Motor neuron (in vitro differentiated cells): ENCODE measurements at regions not wholly inside any gene's neighbourhood (a gene's known extent, or its start where the extent isn't known, plus 50 kb on each side); places are given as distances from the start of the nearest gene placed in this dataset.

Source experiments
- ATAC-seq, 8 experiments: fragments of 200-7000 bp; cut with Tn5 transposase; replicated peaks in 6 of 8; 2 replicates each; pipeline ENCODE4 v1.8.0; 2021; ENCODE audit warnings: mild to moderate bottlenecking in 8 of 8, moderate library complexity in 8 of 8
- H3K27ac ChIP-seq, 2 donors: fragments of 250-450 bp; sonication (Bioruptor Pico); 2 replicates each; pipeline ENCODE4 v1.9.0; 2021; ENCODE audit warnings: antibody characterized with exemption in 2 of 2, mild to moderate bottlenecking in 2 of 2, moderate library complexity in 1 of 2
- H3K4me1 ChIP-seq, 2 donors: fragments of 250-450 bp; sonication (Bioruptor Pico); replicated peaks in 1 of 2; 2 replicates each; pipeline ENCODE4 v1.6.1; 2021; ENCODE audit warnings: antibody characterized with exemption in 2 of 2, mild to moderate bottlenecking in 2 of 2, moderate library complexity in 1 of 2
- H3K4me3 ChIP-seq, 5 donors: fragments of 250-450 bp; sonication (Bioruptor Pico); 2 replicates each; pipeline ENCODE4 v1.9.0; 2021; ENCODE audit warnings: antibody characterized with exemption in 5 of 5, mild to moderate bottlenecking in 5 of 5, moderate library complexity in 4 of 5
- WGBS, 10 experiments: fragments of 450-650 bp; shearing (Covaris generic); methylation state at CpG; one replicate each; pipeline ENCODE4 v1.0.0; 2022; 5-methylcytosine and 5-hydroxymethylcytosine counted together
- in situ Hi-C, 9 experiments: fragments of 400-800 bp; cut with MboI; loops; one replicate each; pipeline ENCODE4 v1.15.0; 2021; ENCODE audit warnings: low sequenced_read_pairs in 9 of 9, low pct_unique_long_range_greater_than_20kb in 2 of 9; ENCODE audit not compliant: unreplicated experiment in 9 of 9

DNA sequence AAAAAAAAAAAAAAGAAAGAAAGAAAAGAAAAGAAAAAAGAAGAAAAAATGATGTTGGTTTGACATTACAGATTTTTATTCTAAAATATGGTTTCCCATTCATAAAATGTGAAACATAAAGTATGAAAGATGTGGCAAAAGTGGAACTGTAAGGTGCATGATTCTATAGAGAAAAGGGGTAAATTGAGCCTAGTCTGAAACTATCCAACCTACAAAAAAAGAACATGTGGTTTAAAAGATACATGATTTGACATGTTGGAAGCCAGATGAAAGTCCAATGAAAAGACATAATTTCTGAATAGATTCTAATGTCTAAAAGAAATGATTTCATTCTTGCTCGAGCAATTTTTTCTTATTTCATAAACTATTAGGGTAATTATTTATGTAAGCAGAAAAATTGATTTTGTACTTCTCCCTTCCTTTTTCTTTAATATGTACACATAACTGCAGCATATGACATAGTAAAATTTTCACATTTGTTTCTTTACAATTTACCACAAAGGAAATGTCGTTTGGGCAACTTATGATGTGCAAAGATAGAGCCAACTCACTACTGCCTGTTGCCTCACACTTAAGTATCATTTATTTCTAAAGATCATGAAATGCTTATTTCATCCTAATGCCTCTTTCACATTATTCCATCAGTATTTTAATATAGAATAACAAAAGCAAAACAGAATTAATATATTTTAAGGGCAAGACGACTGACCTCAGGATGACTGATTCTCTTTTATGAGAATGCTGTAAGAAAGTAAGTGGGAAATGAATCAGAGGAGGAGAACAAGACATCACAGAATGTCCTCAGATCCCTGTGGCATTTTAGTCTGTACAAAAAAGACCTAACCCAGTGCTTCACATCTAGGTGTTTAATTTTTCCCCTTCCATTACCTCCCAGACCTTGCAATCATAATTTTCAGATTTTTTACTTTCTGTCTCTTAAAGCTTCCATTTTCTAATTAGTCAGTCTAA lies 165.8 kb upstream of the HMCN1 start:
- WGBS, 10 experiments: 50 to 100% (median 81%) methylated on average over 2 to 3 of the region's 3 CpGs
- Histone ChIP-seq H3K4me1 (no peaks in the 10 kb centered on the region), H3K4me3 (no peak overlapping the region), H3K27ac (no peak overlapping the region)
- in situ Hi-C loops: loop anchor here in 2 of 9 experiments (25.0 kb wide), 1 partner anchor 256 kb away; the partner anchor contains the start of gene IVNS1ABP (in 2 of the 2)
- no peak for ATAC-seq

DNA sequence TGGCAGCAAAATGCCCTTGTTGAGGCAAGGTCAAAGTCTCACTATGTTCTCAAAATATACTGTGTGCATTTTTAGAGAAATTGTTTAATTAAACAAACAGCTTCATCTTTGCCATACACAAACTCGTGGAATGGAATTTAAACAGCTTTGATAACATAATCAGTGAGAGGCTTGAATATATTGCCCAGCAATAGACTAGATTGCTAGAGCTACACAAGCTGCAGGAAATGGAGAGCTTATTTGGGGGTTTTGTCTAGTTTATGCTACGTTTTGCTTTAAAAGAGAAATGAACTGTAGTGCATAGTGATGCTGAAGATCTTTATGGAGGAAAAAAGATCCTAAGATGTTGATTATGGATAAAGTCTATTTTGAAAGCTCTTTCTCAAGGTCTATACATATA lies 166.8 kb upstream of the HMCN1 start:
- peaks cover 0 to 7% of the 10 kb centered on the region in 2 donors for H3K4me1 ChIP-seq
- in situ Hi-C loops: loop anchor here in 2 of 9 experiments (25.0 kb wide), 1 partner anchor 255 kb away; the partner anchor contains the start of gene IVNS1ABP (in 2 of the 2)
- ATAC-seq: no peak
- H3K4me3 ChIP-seq: no peak overlapping the region
- H3K27ac ChIP-seq: no peak overlapping the region
- 50 to 90% (median 77%) methylated on average over 1 to 2 of the region's 2 CpGs for WGBS, 10 experiments

DNA sequence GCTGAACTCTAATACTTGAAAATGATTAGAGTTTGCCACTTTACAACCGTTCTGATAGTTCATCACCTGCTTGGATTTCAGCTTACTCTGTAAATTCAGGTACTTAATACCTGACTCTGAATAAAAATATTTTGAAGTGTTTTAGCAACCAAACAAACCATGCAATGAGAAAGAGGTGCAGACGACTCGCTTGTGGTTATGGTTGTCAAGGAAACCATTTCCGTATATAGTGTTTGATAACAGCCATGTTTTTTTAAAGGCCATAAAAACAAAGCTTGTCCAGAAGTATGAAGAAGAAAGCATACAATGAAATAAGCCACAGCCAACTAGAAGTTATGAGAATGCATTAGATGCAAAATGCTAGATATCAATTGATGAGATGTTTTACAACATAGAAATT lies 167.2 kb upstream of the HMCN1 start:
- H3K4me1 ChIP-seq: peaks cover 0 to 7% of the 10 kb centered on the region in 2 donors
- no peak for ATAC-seq
- in situ Hi-C loops: loop anchor here in 2 of 9 experiments (25.0 kb wide), 1 partner anchor 255 kb away; the partner anchor contains the start of gene IVNS1ABP (in 2 of the 2)

DNA sequence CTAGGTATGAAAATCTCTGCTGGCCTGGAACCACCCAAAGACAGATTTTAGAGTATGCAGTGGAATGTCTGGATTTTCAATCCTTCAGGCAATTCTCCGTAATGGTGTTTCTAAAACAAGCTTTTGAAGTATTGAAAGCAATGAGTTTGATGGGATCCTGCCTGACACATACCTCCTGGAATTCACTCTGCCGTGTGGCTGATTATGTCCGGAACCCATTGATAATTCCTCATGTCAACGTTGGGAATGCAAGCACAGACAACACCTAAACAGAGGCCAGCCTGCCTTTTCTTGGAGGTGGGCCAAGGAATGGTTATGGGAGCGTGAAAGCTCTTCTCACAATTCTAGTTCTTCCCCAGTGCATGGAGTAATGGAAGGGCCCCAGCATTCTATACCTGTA lies 168.9 kb upstream of the HMCN1 start:
- 30 to 93% (median 87%) methylated on average over 1 to 5 of the region's 5 CpGs; no CpG with 5 or more reads in 3 of the 10 experiments for WGBS, 10 experiments
- Histone ChIP-seq H3K4me3 (no peak overlapping the region), H3K4me1 (peaks cover 0 to 7% of the 10 kb centered on the region in 2 donors), H3K27ac (no peak overlapping the region)
- ATAC-seq: peak in 1 of 8 experiments; percentile 92
- in situ Hi-C loops: loop anchor here in 2 of 9 experiments (25.0 kb wide), 1 partner anchor 253 kb away; the partner anchor contains the start of gene IVNS1ABP (in 2 of the 2)

More for the DNA sequence above, 167.2 kb upstream of the HMCN1 start:
- no peak overlapping the region for H3K4me3 ChIP-seq
- H3K27ac ChIP-seq: no peak overlapping the region
- WGBS, 10 experiments: 47 to 100% (median 70%) methylated on average over 2 to 4 of the region's 4 CpGs

DNA sequence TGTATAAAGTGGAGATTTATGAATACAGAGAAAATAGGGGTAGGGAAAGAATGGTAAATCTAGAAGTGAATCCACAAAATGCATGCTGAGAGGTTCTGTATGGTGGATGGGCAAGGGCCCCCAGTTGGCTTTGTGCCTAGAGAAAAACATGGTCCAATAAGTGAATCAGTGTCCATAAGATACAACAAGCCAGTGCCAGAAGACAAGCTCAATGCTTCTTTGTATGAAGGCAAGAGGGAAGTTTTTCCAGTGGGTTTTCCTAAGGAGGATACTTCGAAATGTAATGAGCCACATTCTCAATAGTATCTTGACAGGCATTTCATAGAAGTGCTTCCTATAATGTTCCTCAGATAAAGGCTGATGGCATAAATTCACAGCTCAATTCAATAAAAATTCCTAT lies 169.4 kb upstream of the HMCN1 start:
- Histone ChIP-seq H3K27ac (no peak overlapping the region), H3K4me3 (no peak overlapping the region), H3K4me1 (peaks cover 0 to 7% of the 10 kb centered on the region in 2 donors)
- 44 to 100% (median 78%) methylated on average over 1 of the region's 1 CpG; no CpG with 5 or more reads in 1 of the 10 experiments for WGBS, 10 experiments
- ATAC-seq: no peak
- in situ Hi-C loops: loop anchor here in 2 of 9 experiments (25.0 kb wide), 1 partner anchor 253 kb away; the partner anchor contains the start of gene IVNS1ABP (in 2 of the 2)

DNA sequence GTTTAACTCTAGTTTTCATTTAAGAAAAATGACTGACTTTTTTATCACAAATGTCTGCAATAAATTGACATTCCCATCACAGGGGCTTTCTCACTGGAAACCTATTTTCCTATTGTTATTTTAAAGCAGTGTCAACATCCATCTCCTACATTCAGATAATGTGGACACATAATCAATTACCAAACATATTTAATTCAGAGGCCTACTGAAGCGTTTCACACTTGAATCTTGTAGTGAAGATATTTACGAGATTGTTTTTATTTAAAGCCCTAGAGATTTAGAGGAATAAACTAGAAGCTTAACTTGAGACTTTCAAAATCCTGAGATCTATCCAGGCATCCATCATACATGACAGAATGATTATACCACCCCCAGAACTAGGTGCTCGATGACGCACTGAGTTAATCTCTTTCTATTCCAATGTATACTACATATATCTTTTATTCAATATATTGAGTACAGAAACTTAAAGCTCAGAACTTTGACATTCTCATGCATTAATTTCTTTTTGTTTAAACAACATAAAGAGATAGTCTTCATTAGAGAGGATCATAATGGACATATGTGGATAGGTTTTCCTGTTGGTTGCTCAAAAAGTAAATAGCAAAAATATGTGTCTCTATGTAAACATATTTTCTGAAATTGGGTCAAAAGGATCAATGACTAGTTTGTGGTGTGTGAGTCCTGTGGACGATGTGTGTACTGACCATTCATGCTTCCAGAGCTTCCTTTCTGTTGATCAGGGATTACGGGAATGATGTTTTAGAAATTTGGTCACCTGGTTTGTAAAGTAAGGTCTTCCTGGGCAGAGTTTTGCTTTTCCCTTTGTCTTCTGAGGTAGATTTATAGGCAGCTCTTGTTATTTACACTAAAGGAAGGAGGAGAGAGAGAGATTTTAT lies 171.5 kb upstream of the HMCN1 start:
- Histone ChIP-seq H3K27ac (no peak overlapping the region), H3K4me3 (no peak overlapping the region), H3K4me1 (peaks cover 0 to 7% of the 10 kb centered on the region in 2 donors)
- WGBS, 10 experiments: 66 to 90% (median 79%) methylated on average over 3 to 6 of the region's 6 CpGs
- ATAC-seq: peak in 3 of 8 experiments; percentile 54 to 74 (median 70)
- in situ Hi-C loops: loop anchor here in 2 of 9 experiments (25.0 kb wide), 1 partner anchor 250 kb away; the partner anchor contains the start of gene IVNS1ABP (in 2 of the 2)

DNA sequence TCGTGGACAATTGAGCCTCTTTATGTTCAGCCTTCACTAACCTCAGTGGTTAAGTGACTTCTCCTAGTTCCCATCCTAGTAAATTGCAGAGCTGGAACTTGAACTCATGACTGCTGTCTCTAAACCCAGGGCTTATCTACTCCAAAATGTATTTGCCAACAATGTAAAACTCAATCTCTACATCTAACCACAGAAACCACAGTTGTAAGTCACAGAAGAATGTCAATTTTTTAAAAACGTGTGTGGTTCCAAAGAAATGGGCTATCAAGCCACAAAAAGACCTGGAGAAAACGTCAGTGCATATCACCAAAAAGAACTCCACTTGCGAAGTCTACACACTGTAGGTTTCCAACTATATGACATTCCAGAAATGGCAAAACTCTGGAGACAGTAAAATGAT lies 172.6 kb upstream of the HMCN1 start:
- no peak for ATAC-seq
- peaks cover 0 to 7% of the 10 kb centered on the region in 2 donors for H3K4me1 ChIP-seq
- in situ Hi-C loops: loop anchor here in 2 of 9 experiments (25.0 kb wide), 1 partner anchor 249 kb away; the partner anchor contains the start of gene IVNS1ABP (in 2 of the 2)
- 50 to 94% (median 78%) methylated on average over 2 to 4 of the region's 4 CpGs for WGBS, 10 experiments
- no peak overlapping the region for H3K4me3 ChIP-seq
- no peak overlapping the region for H3K27ac ChIP-seq

DNA sequence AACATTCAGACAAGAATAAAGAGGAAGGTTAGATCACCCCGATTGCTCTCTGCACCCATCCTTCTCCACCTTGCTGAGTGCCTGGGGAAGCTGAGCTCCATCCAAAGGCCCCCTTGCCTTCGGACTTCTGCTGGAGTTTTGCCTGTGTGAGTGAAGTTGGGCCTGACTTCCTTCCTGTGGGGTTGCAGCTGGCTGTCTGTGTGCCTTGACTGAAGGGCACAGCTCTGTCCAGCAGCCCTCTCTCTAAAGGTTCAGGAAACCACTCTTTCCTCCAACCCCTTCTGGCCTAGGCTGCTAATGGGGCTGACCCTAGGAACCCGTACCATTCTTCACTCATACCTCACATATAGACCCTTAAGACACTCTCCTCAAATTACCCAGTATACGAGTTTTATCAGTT lies 173.4 kb upstream of the HMCN1 start:
- ATAC-seq: no peak
- Histone ChIP-seq H3K27ac (no peak overlapping the region), H3K4me1 (peaks cover 0 to 7% of the 10 kb centered on the region in 2 donors), H3K4me3 (no peak overlapping the region)
- in situ Hi-C loops: loop anchor here in 2 of 9 experiments (25.0 kb wide), 1 partner anchor 248 kb away; the partner anchor contains the start of gene IVNS1ABP (in 2 of the 2)
- 70 to 100% (median 80%) methylated on average over 1 to 4 of the region's 4 CpGs; no CpG with 5 or more reads in 1 of the 10 experiments for WGBS, 10 experiments

DNA sequence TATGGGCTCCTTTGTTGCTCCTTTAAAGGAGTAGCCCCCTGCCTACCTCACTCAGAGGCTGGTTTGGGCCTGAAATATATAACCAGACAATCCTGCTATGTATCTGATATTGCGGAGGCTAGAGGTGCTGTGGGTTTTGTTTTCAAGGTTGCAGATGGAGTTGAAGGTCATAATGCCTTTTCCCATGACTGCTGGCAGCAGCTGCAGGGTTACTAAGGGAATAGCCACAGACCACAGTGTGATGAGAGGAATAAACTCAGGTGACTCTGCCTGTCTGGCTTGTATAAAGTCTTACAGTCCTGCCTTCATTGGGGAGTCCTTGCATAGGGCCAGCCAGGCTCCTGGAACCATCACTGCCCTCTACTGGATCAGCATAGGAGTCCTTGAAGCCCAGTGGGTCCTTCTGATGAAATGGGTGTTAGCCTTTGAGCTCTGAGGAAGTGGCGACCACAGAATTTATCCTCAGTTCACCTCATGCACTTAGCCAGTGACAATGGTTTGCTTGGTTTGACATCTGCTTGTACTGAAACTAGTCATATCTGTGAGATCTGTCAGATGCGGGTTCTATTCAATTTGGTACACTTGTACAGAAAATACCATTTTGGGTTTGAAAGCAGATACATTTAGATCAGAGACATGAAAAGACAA lies 174.4 kb upstream of the HMCN1 start:
- Histone ChIP-seq H3K4me1 (peaks cover 0 to 7% of the 10 kb centered on the region in 2 donors), H3K27ac (no peak overlapping the region), H3K4me3 (no peak overlapping the region)
- WGBS, 10 experiments: 78 to 100% (median 92%) methylated on average over 1 to 3 of the region's 3 CpGs; no CpG with 5 or more reads in 3 of the 10 experiments
- ATAC-seq: peak in 7 of 8 experiments; percentile 21 to 90 (median 43)
- in situ Hi-C loops: loop anchor here in 2 of 9 experiments (25.0 kb wide), 1 partner anchor 248 kb away; the partner anchor contains the start of gene IVNS1ABP (in 2 of the 2)

DNA sequence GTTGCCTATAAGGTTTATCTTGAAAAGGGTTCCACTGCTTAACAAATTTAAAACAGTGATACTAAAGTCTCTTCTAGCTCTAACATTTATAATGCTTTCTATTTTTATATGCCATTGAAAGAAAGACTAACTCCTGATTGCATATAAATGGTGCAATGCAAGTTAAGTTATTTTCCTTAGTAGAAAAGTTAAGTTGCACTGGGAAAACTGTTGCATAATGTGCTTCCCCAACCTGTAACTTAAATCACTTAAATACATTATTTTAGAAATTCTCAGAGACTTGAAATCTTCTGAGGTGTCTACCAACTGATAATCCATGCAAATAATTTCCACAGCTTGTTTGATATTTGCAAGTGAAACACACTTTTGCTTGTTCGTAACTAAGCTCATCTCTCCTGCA lies 175.0 kb upstream of the HMCN1 start:
- in situ Hi-C loops: loop anchor here in 2 of 9 experiments (25.0 kb wide), 1 partner anchor 247 kb away; the partner anchor contains the start of gene IVNS1ABP (in 2 of the 2)
- whole genome bisulfite sequencing, 10 experiments: 0 to 100% (median 86%) methylated on average over 1 of the region's 1 CpG; no CpG with 5 or more reads in 3 of the 10 experiments

DNA sequence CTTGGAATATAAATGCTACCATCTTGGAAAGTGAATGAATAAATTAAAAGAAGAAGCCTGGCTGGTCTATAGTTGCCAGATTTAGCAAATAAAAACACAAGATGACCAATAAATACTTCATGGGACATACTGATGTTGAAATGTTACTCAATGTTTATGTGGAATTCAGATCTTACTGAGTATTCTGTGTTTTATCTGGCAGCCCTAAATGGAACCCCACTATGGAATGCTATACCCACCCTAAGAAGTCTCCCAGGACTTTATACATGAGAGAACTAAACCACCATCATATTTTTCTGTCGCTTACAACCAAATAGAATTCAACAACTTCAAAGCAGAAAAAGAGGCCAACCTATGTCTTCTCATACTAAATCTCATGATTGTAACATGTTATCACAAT lies 177.6 kb upstream of the HMCN1 start:
- WGBS, 10 experiments: 0 to 88% (median 53%) methylated on average over 1 of the region's 1 CpG; no CpG with 5 or more reads in 2 of the 10 experiments
- Histone ChIP-seq H3K4me1 (no peaks in the 10 kb centered on the region), H3K27ac (no peak overlapping the region), H3K4me3 (no peak overlapping the region)
- in situ Hi-C loops: loop anchor here in 2 of 9 experiments (25.0 kb wide), 1 partner anchor 244 kb away; the partner anchor contains the start of gene IVNS1ABP (in 2 of the 2)
- ATAC-seq: no peak

More for the DNA sequence above, 175.0 kb upstream of the HMCN1 start:
- H3K4me1 ChIP-seq: peaks cover 0 to 7% of the 10 kb centered on the region in 2 donors
- no peak for ATAC-seq
- no peak overlapping the region for H3K27ac ChIP-seq
- H3K4me3 ChIP-seq: no peak overlapping the region
